H1 (cell line): ENCODE measurements at regions not wholly inside any gene's neighbourhood (a gene's known extent, or its start where the extent isn't known, plus 50 kb on each side); places are given as distances from the start of the nearest gene placed in this dataset.
"Not testable (repeated sequence)": the region's sequence is repeated elsewhere in the genome, so short reads cannot be mapped to it uniquely, and the experiment has no call there.

Source experiments
- CTCF ChIA-PET: fragments of 300-600 bp; sonication (Branson Sonifier 250); formaldehyde crosslinking; loops from one replicate; lab custom pipeline; 2021; ENCODE audit not compliant: partially characterized antibody; lab: Charles Lee
- POLR2A ChIA-PET: fragments of 300-600 bp; sonication (Branson Sonifier 250); formaldehyde crosslinking; loops from one replicate; lab custom pipeline; 2021; ENCODE audit warnings: inconsistent platforms; ENCODE audit not compliant: partially characterized antibody; lab: Charles Lee
- DNase-seq, 2 experiments: peaks; one replicate each; pipeline versions ENCODE4 v3.0.0 to v3.0.0-alpha.2; 2010 to 2022; ENCODE audit warnings: low spot score in 2 of 2, low read depth in 1 of 2, mixed read lengths in 1 of 2
- FAIRE-seq: peaks from 2 replicates; lab custom pipeline; 2011; peaks lifted over from hg19 to GRCh38; lab: Jason Lieb, UNC
- H2AFZ ChIP-seq: 2 replicates; pipeline ENCODE4 v1.8.1; 2012; ENCODE audit warnings: low read length, inconsistent platforms
- H2AK5ac ChIP-seq: 2 replicates; pipeline ENCODE4 v1.6.1; 2013; ENCODE audit warnings: low read depth, low read length
- H2BK120ac ChIP-seq: replicated peaks from 2 replicates; pipeline ENCODE3; 2013; ENCODE audit warnings: low read depth, low read length, inconsistent platforms
- H2BK12ac ChIP-seq: 2 replicates; pipeline ENCODE4 v1.6.1; 2013; ENCODE audit warnings: low read depth, low read length
- H2BK15ac ChIP-seq: 2 replicates; pipeline ENCODE4 v1.6.1; 2013; ENCODE audit warnings: low read length
- H2BK20ac ChIP-seq: 2 replicates; pipeline ENCODE4 v1.6.1; 2013; ENCODE audit warnings: low read length
- H2BK5ac ChIP-seq: 2 replicates; pipeline ENCODE4 v1.6.1; 2013; ENCODE audit warnings: low read depth, low read length
- H3K14ac ChIP-seq: 2 replicates; pipeline ENCODE4 v1.6.1; 2013; ENCODE audit warnings: inconsistent platforms; ENCODE audit not compliant: insufficient read length
- H3K18ac ChIP-seq: 2 replicates; pipeline ENCODE4 v1.6.1; 2013; ENCODE audit warnings: low read length; ENCODE audit errors: extremely low read depth
- H3K23ac ChIP-seq: 2 replicates; pipeline ENCODE4 v1.6.1; 2013; ENCODE audit warnings: inconsistent platforms; ENCODE audit not compliant: insufficient read length
- H3K23me2 ChIP-seq: 2 replicates; pipeline ENCODE4 v1.6.1; 2013; ENCODE audit warnings: low read depth, low read length
- H3K27ac ChIP-seq: 2 replicates; pipeline ENCODE4 v1.6.1; 2011; ENCODE audit warnings: low read depth, low read length, inconsistent platforms
- H3K27me3 ChIP-seq, 4 experiments: replicated peaks in 1 of 4; 1 replicate in 1 of 4; 2 replicates in 3 of 4; pipeline versions ENCODE4 v1.6.1 to v1.8.1; 2011 to 2013; ENCODE audit warnings: low read length in 3 of 4, mild to moderate bottlenecking in 3 of 4, inconsistent platforms in 2 of 4, mixed read lengths in 2 of 4, moderate library complexity in 1 of 4; ENCODE audit not compliant: control insufficient read depth in 3 of 4, insufficient read depth in 3 of 4; ENCODE audit errors: extremely low read depth in 1 of 4
- H3K36me3 ChIP-seq, 4 experiments: 2 replicates each; pipeline versions ENCODE4 v1.6.1 to v1.8.1; 2011 to 2013; ENCODE audit warnings: mild to moderate bottlenecking in 4 of 4, low read length in 3 of 4, moderate library complexity in 2 of 4, control low read depth in 1 of 4, inconsistent platforms in 1 of 4; ENCODE audit not compliant: insufficient read depth in 4 of 4, control insufficient read depth in 2 of 4
- H3K4ac ChIP-seq: replicated peaks from 2 replicates; pipeline ENCODE3; 2013; ENCODE audit warnings: low read length, low read depth, mixed read lengths, inconsistent platforms; ENCODE audit not compliant: insufficient read length
- H3K4me1 ChIP-seq, 4 experiments: replicated peaks in 1 of 4; 1 replicate in 1 of 4; 2 replicates in 3 of 4; pipeline versions ENCODE4 v1.6.1 to v1.8.1; 2011 to 2013; ENCODE audit warnings: low read length in 3 of 4, inconsistent platforms in 2 of 4, mixed read lengths in 1 of 4; ENCODE audit not compliant: insufficient read depth in 4 of 4, control insufficient read depth in 3 of 4
- H3K4me2 ChIP-seq, 2 experiments: 2 replicates each; pipeline versions ENCODE4 v1.6.1 to v1.8.1; 2011 to 2013; ENCODE audit warnings: low read depth in 2 of 2, low read length in 2 of 2, control low read depth in 1 of 2, inconsistent platforms in 1 of 2, mild to moderate bottlenecking in 1 of 2; ENCODE audit not compliant: insufficient read depth in 1 of 2
- H3K4me3 ChIP-seq, 4 experiments: fragments of 200-600, 300-600 bp in 1 of 4; sonication (generic), shearing (Covaris generic), sonication (Bioruptor Twin) in 1 of 4; 2 replicates each; pipeline versions ENCODE4 v1.5.1 to v1.8.1; 2011 to 2016; ENCODE audit warnings: low read length in 4 of 4, low read depth in 3 of 4, control low read depth in 2 of 4, inconsistent platforms in 2 of 4, mild to moderate bottlenecking in 2 of 4, mixed read lengths in 1 of 4, moderate library complexity in 1 of 4; ENCODE audit not compliant: insufficient read depth in 2 of 4; ENCODE audit errors: extremely low read depth in 1 of 4
- H3K56ac ChIP-seq: replicated peaks from 2 replicates; pipeline ENCODE3; 2013; ENCODE audit warnings: low read depth, mild to moderate bottlenecking, mixed read lengths, low read length, inconsistent platforms; ENCODE audit not compliant: insufficient read length
- H3K79me1 ChIP-seq: 2 replicates; pipeline ENCODE4 v1.6.1; 2013; ENCODE audit warnings: low read depth, low read length, control low read depth
- H3K79me2 ChIP-seq, 2 experiments: 2 replicates each; pipeline versions ENCODE4 v1.6.1 to v1.8.1; 2012 to 2013; ENCODE audit warnings: low read length in 2 of 2, mild to moderate bottlenecking in 2 of 2, inconsistent platforms in 1 of 2; ENCODE audit not compliant: insufficient read depth in 2 of 2, control insufficient read depth in 1 of 2
- H3K9ac ChIP-seq, 4 experiments: replicated peaks in 1 of 4; 1 replicate in 1 of 4; 2 replicates in 3 of 4; pipeline versions ENCODE4 v1.6.1 to v1.8.1; 2011 to 2013; ENCODE audit warnings: low read depth in 3 of 4, low read length in 3 of 4, control low read depth in 2 of 4, mild to moderate bottlenecking in 2 of 4, moderate library complexity in 2 of 4, inconsistent platforms in 1 of 4; ENCODE audit errors: extremely low read depth in 1 of 4
- H3K9me3 ChIP-seq, 2 experiments: 2 replicates each; pipeline versions ENCODE4 v1.6.1 to v1.8.1; 2012 to 2013; ENCODE audit warnings: mild to moderate bottlenecking in 2 of 2, moderate library complexity in 2 of 2, control low read depth in 1 of 2, inconsistent platforms in 1 of 2, low read depth in 1 of 2, low read length in 1 of 2, mixed read lengths in 1 of 2; ENCODE audit not compliant: insufficient read depth in 2 of 2
- H4K20me1 ChIP-seq, 2 experiments: replicated peaks in 1 of 2; 2 replicates each; pipeline versions ENCODE3 to v1.8.1; 2011 to 2013; ENCODE audit warnings: inconsistent platforms in 2 of 2, low read length in 2 of 2, mild to moderate bottlenecking in 1 of 2; ENCODE audit not compliant: insufficient read depth in 2 of 2, control insufficient read depth in 1 of 2
- H4K5ac ChIP-seq: 2 replicates; pipeline ENCODE4 v1.6.1; 2013; ENCODE audit warnings: low read length, low read depth, mixed read lengths, inconsistent platforms; ENCODE audit not compliant: insufficient read length
- H4K8ac ChIP-seq: 2 replicates; pipeline ENCODE4 v1.8.0; 2013; ENCODE audit warnings: mild to moderate bottlenecking, moderate library complexity, low read length, inconsistent platforms; ENCODE audit not compliant: insufficient read depth; ENCODE audit errors: extremely low read depth
- H4K91ac ChIP-seq: replicated peaks from 2 replicates; pipeline ENCODE3; 2013; ENCODE audit warnings: low read length, mixed read lengths, inconsistent platforms; ENCODE audit not compliant: insufficient read length
- WGBS, 2 experiments: shearing (Covaris generic) in 1 of 2; methylation state at CpG; one replicate each; pipeline versions ENCODE4 v1.1.6 to v1.1.7; 2013 to 2015; ENCODE audit warnings: low lambda C conversion rate in 2 of 2, mixed read lengths in 2 of 2, inconsistent platforms in 1 of 2, low coverage in 1 of 2, missing lambda C conversion rate in 1 of 2; ENCODE audit not compliant: insufficient replicate concordance in 2 of 2, insufficient coverage in 1 of 2, insufficient read length in 1 of 2; ENCODE audit errors: extremely low coverage in 1 of 2, missing lambda C conversion rate in 1 of 2; 5-methylcytosine and 5-hydroxymethylcytosine counted together
- TF ChIP-seq, protein P1 (sequence below), 3 experiments: IDR thresholded peaks; 1 replicate in 2 of 3; 2 replicates in 1 of 3; pipeline versions ENCODE4 v1.5.1 to v1.6.1; 2011; ENCODE audit warnings: low read length in 3 of 3, mild to moderate bottlenecking in 3 of 3, inconsistent platforms in 2 of 3, low read depth in 1 of 3, moderate library complexity in 1 of 3; ENCODE audit not compliant: insufficient read depth in 1 of 3; ENCODE audit errors: control extremely low read depth in 1 of 3

DNA sequence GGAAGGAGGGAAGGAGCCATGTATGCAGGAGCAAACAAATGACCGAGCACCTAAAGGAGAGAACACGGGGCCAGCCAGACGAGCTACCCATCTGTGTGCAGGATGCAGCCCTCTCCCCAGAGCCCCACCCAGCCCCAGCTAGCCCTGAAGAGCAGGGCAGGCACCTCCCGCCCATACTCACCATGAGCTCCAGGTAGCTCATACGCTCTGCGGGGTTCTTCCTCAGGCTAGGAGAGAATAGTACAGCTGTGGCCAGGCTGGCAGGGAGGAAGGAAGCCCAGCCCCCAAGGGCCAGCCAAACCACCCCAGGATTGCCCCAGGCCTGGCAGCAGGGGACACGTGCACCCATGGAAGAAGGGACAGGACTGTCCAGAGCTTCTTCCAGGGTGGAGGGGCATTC, 81.9 kb downstream of the KCNJ18 start (continued):
- TF ChIP-seq, protein P1, sequence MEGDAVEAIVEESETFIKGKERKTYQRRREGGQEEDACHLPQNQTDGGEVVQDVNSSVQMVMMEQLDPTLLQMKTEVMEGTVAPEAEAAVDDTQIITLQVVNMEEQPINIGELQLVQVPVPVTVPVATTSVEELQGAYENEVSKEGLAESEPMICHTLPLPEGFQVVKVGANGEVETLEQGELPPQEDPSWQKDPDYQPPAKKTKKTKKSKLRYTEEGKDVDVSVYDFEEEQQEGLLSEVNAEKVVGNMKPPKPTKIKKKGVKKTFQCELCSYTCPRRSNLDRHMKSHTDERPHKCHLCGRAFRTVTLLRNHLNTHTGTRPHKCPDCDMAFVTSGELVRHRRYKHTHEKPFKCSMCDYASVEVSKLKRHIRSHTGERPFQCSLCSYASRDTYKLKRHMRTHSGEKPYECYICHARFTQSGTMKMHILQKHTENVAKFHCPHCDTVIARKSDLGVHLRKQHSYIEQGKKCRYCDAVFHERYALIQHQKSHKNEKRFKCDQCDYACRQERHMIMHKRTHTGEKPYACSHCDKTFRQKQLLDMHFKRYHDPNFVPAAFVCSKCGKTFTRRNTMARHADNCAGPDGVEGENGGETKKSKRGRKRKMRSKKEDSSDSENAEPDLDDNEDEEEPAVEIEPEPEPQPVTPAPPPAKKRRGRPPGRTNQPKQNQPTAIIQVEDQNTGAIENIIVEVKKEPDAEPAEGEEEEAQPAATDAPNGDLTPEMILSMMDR (IDR thresholded peaks at IDR 0.05; ENCODE audit: control extremely low read depth in 1 of 3, insufficient read depth in 1 of 3, low read depth in 1 of 3, low read length in 3 of 3), result no peak
- TF ChIP-seq, all 59 proteins: peak for 0

DNA sequence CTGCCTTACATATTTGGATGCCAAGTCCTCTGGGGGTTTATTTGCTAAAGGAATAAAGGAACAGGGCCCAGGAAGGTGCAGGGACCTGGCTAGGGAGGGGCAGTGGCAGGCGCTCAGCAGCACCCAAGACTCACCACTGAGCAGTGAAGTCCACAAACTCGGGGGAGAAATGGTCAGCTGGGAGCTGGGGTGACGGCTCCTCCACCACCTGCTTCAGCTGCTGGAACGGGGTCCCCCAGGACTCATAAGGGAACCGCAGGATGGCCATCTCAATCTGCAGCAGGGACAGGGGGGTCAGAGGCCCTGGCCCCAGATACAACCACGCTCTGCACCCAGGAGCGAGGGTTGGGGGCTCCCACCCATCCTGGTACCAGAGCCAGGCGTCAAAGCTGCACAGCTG, 83.2 kb downstream of the KCNJ18 start:
- not testable (repeated sequence) for H2BK5ac ChIP-seq, H3K4ac ChIP-seq

More for the DNA sequence above, 83.2 kb downstream of the KCNJ18 start:
- CTCF ChIA-PET, H2AFZ ChIP-seq, H4K5ac ChIP-seq, H2AK5ac ChIP-seq, H2BK20ac ChIP-seq, H2BK12ac ChIP-seq, H3K27me3 ChIP-seq, H3K18ac ChIP-seq, H3K23me2 ChIP-seq, H3K79me1 ChIP-seq, FAIRE-seq, H3K27ac ChIP-seq, H3K4me3 ChIP-seq, DNase-seq, H3K36me3 ChIP-seq, H3K4me1 ChIP-seq, H4K20me1 ChIP-seq, POLR2A ChIA-PET, H3K4me2 ChIP-seq, H3K9ac ChIP-seq, H3K79me2 ChIP-seq, H4K8ac ChIP-seq, H3K14ac ChIP-seq, H2BK120ac ChIP-seq, H2BK15ac ChIP-seq, H3K56ac ChIP-seq, H4K91ac ChIP-seq, H3K23ac ChIP-seq: not testable (repeated sequence)
- peaks cover 11 to 83% of the 10 kb centered on the region in 2 experiments; a peak in 2 of 4 replicates for H3K9me3 ChIP-seq
- 77% methylated on average over 8 of the region's 8 CpGs; no CpG with 5 or more reads in 1 of the 2 experiments for WGBS, 2 experiments
